A549 (cell line): ENCODE measurements at regions not wholly inside any gene's neighbourhood (a gene's known extent, or its start where the extent isn't known, plus 50 kb on each side); places are given as distances from the start of the nearest gene placed in this dataset.

Experiments used
- ATAC-seq, 2 experiments: fragments of 200-7000 bp in 1 of 2; fragments of >200 bp in 1 of 2; cut with Nextera tagmentation in 1 of 2; cut with Tn5 transposase in 1 of 2; 3 replicates each; pipeline versions ENCODE4 v1.8.0 to v1.9.1; 2018 to 2020; ENCODE audit warnings: mild to moderate bottlenecking in 1 of 2, moderate library complexity in 1 of 2
- CTCF ChIA-PET: fragments of 300-600 bp; sonication (Branson Sonifier 250); formaldehyde crosslinking; extraction: SDS; loops from one replicate; lab custom pipeline; 2021; ENCODE audit warnings: antibody characterized with exemption, inconsistent platforms; lab: Yijun Ruan, JAX
- POLR2A ChIA-PET: fragments of 350-600 bp; formaldehyde crosslinking; extraction: SDS; loops from one replicate; lab custom pipeline; 2021; ENCODE audit warnings: antibody characterized with exemption, inconsistent platforms; lab: Yijun Ruan, JAX
- DNase-seq, 2 experiments: peaks; one replicate each; pipeline versions ENCODE4 v3.0.0 to v3.0.0-alpha.2; 2011 to 2016; ENCODE audit warnings: low read depth in 1 of 2, low spot score in 1 of 2
- FAIRE-seq: peaks from 2 replicates; lab custom pipeline; 2011; peaks lifted over from hg19 to GRCh38; lab: Jason Lieb, UNC
- H3K27ac ChIP-seq, 2 experiments: fragments of >200 bp; sonication (Bioruptor Twin); formaldehyde crosslinking; 3 replicates each; pipeline ENCODE4 v1.5.1; 2016 to 2017
- H3K4me1 ChIP-seq: fragments of >200 bp; sonication (Bioruptor Twin); formaldehyde crosslinking; 3 replicates; pipeline ENCODE4 v1.6.1; 2016
- H3K4me2 ChIP-seq: fragments of >200 bp; sonication (Bioruptor Twin); formaldehyde crosslinking; 3 replicates; pipeline ENCODE4 v1.6.1; 2016
- H3K4me3 ChIP-seq: fragments of >200 bp; sonication (Bioruptor Twin); formaldehyde crosslinking; 3 replicates; pipeline ENCODE4 v1.5.1; 2016
- H3K9me3 ChIP-seq: fragments of >200 bp; sonication (Bioruptor Twin); formaldehyde crosslinking; 3 replicates; pipeline ENCODE4 v1.6.1; 2016
- BHLHE40 ChIP-seq: IDR thresholded peaks from 2 replicates; pipeline ENCODE4 v1.6.1; 2012; ENCODE audit warnings: low read depth, low read length, inconsistent platforms
- CEBPB ChIP-seq, 2 experiments: fragments of >200 bp in 1 of 2; sonication (Bioruptor Twin) in 1 of 2; formaldehyde crosslinking in 1 of 2; IDR thresholded peaks; 2 replicates each; pipeline ENCODE4 v1.6.1; 2012 to 2016
- CHD2 ChIP-seq: fragments of 150-350 bp; IDR thresholded peaks from 2 replicates; pipeline ENCODE4 v1.6.1; 2014; ENCODE audit warnings: low read length; ENCODE audit not compliant: partially characterized antibody
- FOSB ChIP-seq: fragments of 250-450 bp; sonication (Bioruptor Pico); IDR thresholded peaks from 2 replicates; pipeline ENCODE4 v1.5.0; 2020; ENCODE audit warnings: mild to moderate bottlenecking, moderate library complexity
- FOXS1 ChIP-seq: fragments of 250-450 bp; sonication (Bioruptor Pico); IDR thresholded peaks from 2 replicates; pipeline ENCODE4 v1.5.0; 2020; ENCODE audit warnings: mild to moderate bottlenecking, moderate library complexity
- GATA3 ChIP-seq: IDR thresholded peaks from 2 replicates; pipeline ENCODE4 v1.6.1; 2012; ENCODE audit warnings: borderline replicate concordance
- HDAC2 ChIP-seq: fragments of 200-600 bp; sonication (generic); IDR thresholded peaks from 2 replicates; pipeline ENCODE4 v1.6.1; 2016
- HOXA7 ChIP-seq: fragments of 250-450 bp; sonication (Bioruptor Pico); IDR thresholded peaks from 2 replicates; pipeline ENCODE4 v1.5.0; 2020; ENCODE audit warnings: mild to moderate bottlenecking, moderate library complexity
- JUN ChIP-seq, 2 experiments: fragments of >200 bp; sonication (Bioruptor Twin); formaldehyde crosslinking; IDR thresholded peaks; 2 replicates in 1 of 2; 3 replicates in 1 of 2; pipeline ENCODE4 v1.6.1; 2016 to 2017
- JUNB ChIP-seq: fragments of >200 bp; sonication (Bioruptor Twin); formaldehyde crosslinking; IDR thresholded peaks from 2 replicates; pipeline ENCODE4 v1.6.1; 2016
- KDM1A ChIP-seq: fragments of 200-600 bp; sonication (generic); IDR thresholded peaks from 2 replicates; pipeline ENCODE4 v1.6.1; 2016; ENCODE audit warnings: low read depth, mild to moderate bottlenecking
- KDM5A ChIP-seq: fragments of 200-600 bp; sonication (generic); IDR thresholded peaks from 2 replicates; pipeline ENCODE4 v1.6.1; 2016; ENCODE audit warnings: antibody characterized with exemption, mild to moderate bottlenecking
- MYC ChIP-seq: IDR thresholded peaks from 2 replicates; pipeline ENCODE4 v1.6.1; 2012; ENCODE audit warnings: mild to moderate bottlenecking, inconsistent platforms, low read length, improper control_type of control experiment, borderline replicate concordance
- TFCP2L1 ChIP-seq: fragments of 250-450 bp; sonication (Bioruptor Pico); IDR thresholded peaks from 2 replicates; pipeline ENCODE4 v1.5.0; 2021; ENCODE audit warnings: mild to moderate bottlenecking
- TP53 ChIP-seq: fragments of 250-450 bp; sonication (Bioruptor Pico); IDR thresholded peaks from 2 replicates; pipeline ENCODE4 v1.5.0; 2021; ENCODE audit warnings: mild to moderate bottlenecking, moderate library complexity
- ZFP36 ChIP-seq: fragments of 450-650 bp; IDR thresholded peaks from 2 replicates; pipeline ENCODE4 v1.6.1; 2014; ENCODE audit warnings: borderline replicate concordance; ENCODE audit not compliant: partially characterized antibody
- ZSCAN20 ChIP-seq: fragments of 250-450 bp; sonication (Bioruptor Pico); IDR thresholded peaks from 2 replicates; pipeline ENCODE4 v1.8.0; 2022; ENCODE audit warnings: mild to moderate bottlenecking, moderate library complexity
- WGBS: methylation state at CpG from one replicate; pipeline ENCODE4 v1.1.6; 2017; ENCODE audit errors: missing lambda C conversion rate; 5-methylcytosine and 5-hydroxymethylcytosine counted together
- TF ChIP-seq, protein P1 (sequence below): fragments of 250-450 bp; sonication (Bioruptor Pico); IDR thresholded peaks from 2 replicates; pipeline ENCODE4 v1.5.0; 2020; ENCODE audit warnings: low read depth, mild to moderate bottlenecking, moderate library complexity
- TF ChIP-seq, protein P2 (sequence below): fragments of 200-600 bp; sonication (generic); IDR thresholded peaks from 2 replicates; pipeline ENCODE4 v1.6.1; 2016; ENCODE audit warnings: antibody characterized with exemption, mild to moderate bottlenecking, moderate library complexity
- TF ChIP-seq, protein P3 (sequence below): IDR thresholded peaks from 2 replicates; pipeline ENCODE4 v1.6.1; 2012
- TF ChIP-seq, protein P4 (sequence below): fragments of 450-650 bp; IDR thresholded peaks from 2 replicates; pipeline ENCODE4 v1.6.1; 2014; ENCODE audit warnings: antibody characterized with exemption
- TF ChIP-seq, protein P5 (sequence below): fragments of >200 bp; sonication (Bioruptor Twin); formaldehyde crosslinking; IDR thresholded peaks from 3 replicates; pipeline ENCODE4 v1.5.1; 2016

DNA sequence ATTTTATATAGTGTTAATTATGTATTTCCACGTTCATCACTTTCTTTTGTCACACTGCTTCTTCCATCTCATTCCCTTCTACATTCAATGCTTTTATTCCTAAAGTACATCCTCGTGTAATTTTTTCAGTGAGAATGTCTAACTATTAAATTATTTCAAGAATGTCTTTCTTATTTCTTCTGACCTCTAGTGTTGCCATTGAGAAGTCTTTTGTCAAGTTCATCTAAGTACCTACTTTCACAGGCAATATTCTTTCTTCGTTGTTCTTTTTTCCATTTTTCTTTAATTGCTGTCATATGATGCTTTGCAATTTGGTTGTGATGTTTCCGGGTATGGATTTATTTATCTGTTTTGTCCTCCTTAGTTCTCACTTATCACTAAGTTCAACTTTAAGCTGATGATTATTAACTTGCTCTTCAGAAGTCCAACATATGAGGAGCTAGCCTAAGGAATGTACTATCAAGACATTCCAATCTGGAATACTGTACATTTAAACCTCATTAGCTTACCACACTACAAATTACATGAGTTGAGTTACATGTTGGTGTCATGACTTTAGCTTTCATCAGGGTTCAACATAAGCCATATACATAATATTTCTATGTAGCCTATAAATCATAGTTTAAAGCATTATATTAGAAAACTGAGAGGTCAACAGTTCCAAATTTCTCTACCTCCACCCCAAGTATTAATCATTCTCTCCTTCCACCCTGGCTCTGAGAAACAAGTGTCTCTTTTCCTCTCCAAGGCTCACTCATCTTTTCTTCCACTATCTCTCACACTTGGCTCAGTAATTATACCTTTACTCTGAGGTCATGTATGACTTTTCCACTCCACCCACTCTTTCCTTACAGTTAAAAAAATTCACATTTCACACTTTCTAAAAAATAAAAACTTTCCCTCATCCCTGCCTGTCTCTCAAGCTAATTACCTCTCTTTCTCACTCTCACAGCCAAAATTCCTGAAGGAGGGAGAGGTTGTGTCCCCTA, 81.5 kb downstream of the COX18 start:
- ATAC-seq (no peak), DNase-seq (no peak), FAIRE-seq (no peak)
- Histone ChIP-seq H3K4me3 (no peak overlapping the region), H3K4me2 (no peak overlapping the region), H3K27ac (no peak overlapping the region), H3K9me3 (no peaks in the 10 kb centered on the region), H3K4me1 (no peaks in the 10 kb centered on the region)
- ChIA-PET POLR2A (no interaction called here), CTCF (interaction anchor here (1.0 kb wide), 1 partner anchor 35 kb away, joined by 3 read pairs; no protein-coding TSS in a partner anchor)
- TF ChIP-seq, protein P1, sequence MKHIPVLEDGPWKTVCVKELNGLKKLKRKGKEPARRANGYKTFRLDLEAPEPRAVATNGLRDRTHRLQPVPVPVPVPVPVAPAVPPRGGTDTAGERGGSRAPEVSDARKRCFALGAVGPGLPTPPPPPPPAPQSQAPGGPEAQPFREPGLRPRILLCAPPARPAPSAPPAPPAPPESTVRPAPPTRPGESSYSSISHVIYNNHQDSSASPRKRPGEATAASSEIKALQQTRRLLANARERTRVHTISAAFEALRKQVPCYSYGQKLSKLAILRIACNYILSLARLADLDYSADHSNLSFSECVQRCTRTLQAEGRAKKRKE (CRISPR knock-in tag), result no peak
- TF ChIP-seq JUN (IDR thresholded peaks at IDR 0.05), result no peak
- no peak for TF ChIP-seq FOSB (CRISPR knock-in tag)
- no peak for TF ChIP-seq ZSCAN20 (CRISPR knock-in tag)
- no peak for TF ChIP-seq HOXA7
- no peak for TF ChIP-seq BHLHE40
- TF ChIP-seq, protein P2, sequence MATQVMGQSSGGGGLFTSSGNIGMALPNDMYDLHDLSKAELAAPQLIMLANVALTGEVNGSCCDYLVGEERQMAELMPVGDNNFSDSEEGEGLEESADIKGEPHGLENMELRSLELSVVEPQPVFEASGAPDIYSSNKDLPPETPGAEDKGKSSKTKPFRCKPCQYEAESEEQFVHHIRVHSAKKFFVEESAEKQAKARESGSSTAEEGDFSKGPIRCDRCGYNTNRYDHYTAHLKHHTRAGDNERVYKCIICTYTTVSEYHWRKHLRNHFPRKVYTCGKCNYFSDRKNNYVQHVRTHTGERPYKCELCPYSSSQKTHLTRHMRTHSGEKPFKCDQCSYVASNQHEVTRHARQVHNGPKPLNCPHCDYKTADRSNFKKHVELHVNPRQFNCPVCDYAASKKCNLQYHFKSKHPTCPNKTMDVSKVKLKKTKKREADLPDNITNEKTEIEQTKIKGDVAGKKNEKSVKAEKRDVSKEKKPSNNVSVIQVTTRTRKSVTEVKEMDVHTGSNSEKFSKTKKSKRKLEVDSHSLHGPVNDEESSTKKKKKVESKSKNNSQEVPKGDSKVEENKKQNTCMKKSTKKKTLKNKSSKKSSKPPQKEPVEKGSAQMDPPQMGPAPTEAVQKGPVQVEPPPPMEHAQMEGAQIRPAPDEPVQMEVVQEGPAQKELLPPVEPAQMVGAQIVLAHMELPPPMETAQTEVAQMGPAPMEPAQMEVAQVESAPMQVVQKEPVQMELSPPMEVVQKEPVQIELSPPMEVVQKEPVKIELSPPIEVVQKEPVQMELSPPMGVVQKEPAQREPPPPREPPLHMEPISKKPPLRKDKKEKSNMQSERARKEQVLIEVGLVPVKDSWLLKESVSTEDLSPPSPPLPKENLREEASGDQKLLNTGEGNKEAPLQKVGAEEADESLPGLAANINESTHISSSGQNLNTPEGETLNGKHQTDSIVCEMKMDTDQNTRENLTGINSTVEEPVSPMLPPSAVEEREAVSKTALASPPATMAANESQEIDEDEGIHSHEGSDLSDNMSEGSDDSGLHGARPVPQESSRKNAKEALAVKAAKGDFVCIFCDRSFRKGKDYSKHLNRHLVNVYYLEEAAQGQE, result no peak
- 38% methylated on average over 4 of the region's 4 CpGs for WGBS

DNA sequence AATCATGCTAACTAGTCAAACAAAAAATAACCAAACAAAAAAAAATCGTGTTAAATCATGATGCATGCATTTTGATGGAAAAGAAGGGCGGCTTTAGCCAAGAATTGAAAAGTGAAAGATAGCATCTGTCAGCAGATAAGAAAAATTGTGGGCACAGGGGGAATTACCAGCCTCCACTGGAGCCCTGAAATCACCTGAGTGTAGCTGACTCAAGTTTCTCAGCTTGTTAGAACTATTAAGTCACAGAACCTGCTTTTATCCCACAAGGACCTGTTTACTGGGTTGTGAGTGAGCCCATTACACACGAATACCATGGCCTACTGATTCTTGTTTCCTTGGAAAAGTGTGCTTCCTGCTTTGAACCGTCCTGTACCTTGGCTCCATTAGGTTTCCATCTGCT, 85.2 kb downstream of the COX18 start:
- TF ChIP-seq KDM1A (no peak), MYC (no peak), JUNB (no peak), TP53 (CRISPR knock-in tag) (no peak), CHD2 (no peak), HOXA7 (no peak), FOXS1 (CRISPR knock-in tag) (no peak), GATA3 (no peak), KDM5A (no peak), HDAC2 (no peak), ZFP36 (no peak), JUN (IDR thresholded peaks at IDR 0.05) (no peak), CEBPB (IDR thresholded peaks at IDR 0.05) (no peak), TFCP2L1 (CRISPR knock-in tag) (no peak)
- TF ChIP-seq, protein P3, sequence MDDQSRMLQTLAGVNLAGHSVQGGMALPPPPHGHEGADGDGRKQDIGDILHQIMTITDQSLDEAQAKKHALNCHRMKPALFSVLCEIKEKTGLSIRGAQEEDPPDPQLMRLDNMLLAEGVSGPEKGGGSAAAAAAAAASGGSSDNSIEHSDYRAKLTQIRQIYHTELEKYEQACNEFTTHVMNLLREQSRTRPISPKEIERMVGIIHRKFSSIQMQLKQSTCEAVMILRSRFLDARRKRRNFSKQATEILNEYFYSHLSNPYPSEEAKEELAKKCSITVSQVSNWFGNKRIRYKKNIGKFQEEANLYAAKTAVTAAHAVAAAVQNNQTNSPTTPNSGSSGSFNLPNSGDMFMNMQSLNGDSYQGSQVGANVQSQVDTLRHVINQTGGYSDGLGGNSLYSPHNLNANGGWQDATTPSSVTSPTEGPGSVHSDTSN, result no peak
- TF ChIP-seq, protein P4, sequence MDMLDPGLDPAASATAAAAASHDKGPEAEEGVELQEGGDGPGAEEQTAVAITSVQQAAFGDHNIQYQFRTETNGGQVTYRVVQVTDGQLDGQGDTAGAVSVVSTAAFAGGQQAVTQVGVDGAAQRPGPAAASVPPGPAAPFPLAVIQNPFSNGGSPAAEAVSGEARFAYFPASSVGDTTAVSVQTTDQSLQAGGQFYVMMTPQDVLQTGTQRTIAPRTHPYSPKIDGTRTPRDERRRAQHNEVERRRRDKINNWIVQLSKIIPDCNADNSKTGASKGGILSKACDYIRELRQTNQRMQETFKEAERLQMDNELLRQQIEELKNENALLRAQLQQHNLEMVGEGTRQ, result no peak
- TF ChIP-seq, protein P5, sequence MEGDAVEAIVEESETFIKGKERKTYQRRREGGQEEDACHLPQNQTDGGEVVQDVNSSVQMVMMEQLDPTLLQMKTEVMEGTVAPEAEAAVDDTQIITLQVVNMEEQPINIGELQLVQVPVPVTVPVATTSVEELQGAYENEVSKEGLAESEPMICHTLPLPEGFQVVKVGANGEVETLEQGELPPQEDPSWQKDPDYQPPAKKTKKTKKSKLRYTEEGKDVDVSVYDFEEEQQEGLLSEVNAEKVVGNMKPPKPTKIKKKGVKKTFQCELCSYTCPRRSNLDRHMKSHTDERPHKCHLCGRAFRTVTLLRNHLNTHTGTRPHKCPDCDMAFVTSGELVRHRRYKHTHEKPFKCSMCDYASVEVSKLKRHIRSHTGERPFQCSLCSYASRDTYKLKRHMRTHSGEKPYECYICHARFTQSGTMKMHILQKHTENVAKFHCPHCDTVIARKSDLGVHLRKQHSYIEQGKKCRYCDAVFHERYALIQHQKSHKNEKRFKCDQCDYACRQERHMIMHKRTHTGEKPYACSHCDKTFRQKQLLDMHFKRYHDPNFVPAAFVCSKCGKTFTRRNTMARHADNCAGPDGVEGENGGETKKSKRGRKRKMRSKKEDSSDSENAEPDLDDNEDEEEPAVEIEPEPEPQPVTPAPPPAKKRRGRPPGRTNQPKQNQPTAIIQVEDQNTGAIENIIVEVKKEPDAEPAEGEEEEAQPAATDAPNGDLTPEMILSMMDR, result no peak
- TF ChIP-seq, all 56 proteins: peak for 0
- Histone ChIP-seq H3K4me1 (no peaks in the 10 kb centered on the region), H3K4me3 (no peak overlapping the region), H3K9me3 (no peaks in the 10 kb centered on the region), H3K4me2 (no peak overlapping the region), H3K27ac (no peak overlapping the region)
- ChIA-PET POLR2A (no interaction called here), CTCF (interaction anchor here (1.4 kb wide), 1 partner anchor 37 kb away, joined by 4 read pairs; no protein-coding TSS in a partner anchor)
- DNase-seq (no peak), ATAC-seq (no peak), FAIRE-seq (no peak)
- 37% methylated on average over 4 of the region's 4 CpGs for WGBS
